DMS53 treated with DMSO at 0.1 percent for 48 hours (cell line): ENCODE measurements at regions not wholly inside any gene's neighbourhood (a gene's known extent, or its start where the extent isn't known, plus 50 kb on each side); places are given as distances from the start of the nearest gene placed in this dataset.

Experiments
- DNase-seq: peaks from one replicate; lab custom pipeline; 2025; ENCODE audit not compliant: unreplicated experiment; lab: John Stamatoyannopoulos, UW

- DNase-seq: peak; percentile 38
Measured at GRCh38 chrX:126064901-126065541, 101.1 kb downstream of the DCAF12L2 start.

DNA sequence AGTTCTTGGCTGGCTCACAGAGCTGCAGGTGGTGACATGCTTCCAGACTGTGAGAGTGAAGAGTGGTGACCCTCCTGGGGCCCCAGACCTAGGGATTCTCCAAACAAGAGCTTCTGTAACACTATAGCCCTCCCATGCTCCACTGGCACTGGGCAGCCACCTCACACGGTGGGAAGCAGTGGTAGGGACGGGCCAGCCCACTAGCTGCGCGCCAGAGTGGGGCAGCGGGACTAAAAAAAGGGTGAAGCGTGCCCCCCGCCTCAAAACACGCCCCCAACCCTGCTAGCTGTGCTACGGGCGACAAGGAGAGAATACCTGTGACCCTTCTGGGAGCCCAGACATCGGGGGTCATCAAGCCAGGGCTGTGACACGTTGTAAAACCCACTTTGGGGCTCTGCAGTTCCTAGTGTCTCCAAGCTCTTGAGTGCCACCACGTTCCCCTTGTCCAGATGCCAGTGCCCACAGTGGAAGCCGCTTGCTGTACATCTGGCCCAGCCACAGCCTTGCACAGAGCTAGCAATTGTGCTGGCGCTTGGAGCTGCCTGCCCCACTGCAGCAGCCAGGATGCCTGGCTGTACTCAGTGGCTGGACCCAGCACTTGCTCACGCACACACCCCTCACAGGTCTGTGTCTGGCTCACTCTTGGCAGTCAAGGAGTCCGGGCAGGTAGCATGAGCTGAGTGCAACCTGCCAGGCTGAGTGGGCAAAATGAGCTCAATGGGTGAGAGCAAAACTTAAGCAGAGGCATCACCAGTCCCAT, 100.0 kb downstream of the DCAF12L2 start:
- DNase-seq: no peak
